NCI-H526 treated with DMSO at 0.1 percent for 48 hours (cell line): ENCODE measurements at regions not wholly inside any gene's neighbourhood (a gene's known extent, or its start where the extent isn't known, plus 50 kb on each side); places are given as distances from the start of the nearest gene placed in this dataset.
"Not testable (repeated sequence)": the region's sequence is repeated elsewhere in the genome, so short reads cannot be mapped to it uniquely, and the experiment has no call there.

ENCODE experiments used
- DNase-seq: peaks from one replicate; lab custom pipeline; 2025; lab: John Stamatoyannopoulos, UW

GRCh38 chr2:12453731-12454130 is 263.0 kb upstream of the TRIB2 start:
- DNase-seq: no peak

- no peak for DNase-seq
Measured at GRCh38 chr2:12455661-12456060, 261.1 kb upstream of the TRIB2 start.

- DNase-seq: no peak
Measured at GRCh38 chr2:12456293-12457106, 260.2 kb upstream of the TRIB2 start.

- no peak for DNase-seq
Measured at GRCh38 chr2:12457831-12458230, 258.9 kb upstream of the TRIB2 start.

GRCh38 chr2:12463189-12463588 is 253.5 kb upstream of the TRIB2 start:
- DNase-seq: no peak

- DNase-seq: no peak
Measured at GRCh38 chr2:12465631-12466135, 251.1 kb upstream of the TRIB2 start.

- DNase-seq: no peak
Measured at GRCh38 chr2:12467303-12467702, 249.4 kb upstream of the TRIB2 start.

GRCh38 chr2:12469141-12469561 is 247.6 kb upstream of the TRIB2 start:
- DNase-seq: no peak

GRCh38 chr2:12472265-12472664 is 244.5 kb upstream of the TRIB2 start:
- DNase-seq: not testable (repeated sequence)

GRCh38 chr2:12478151-12479064 is 238.3 kb upstream of the TRIB2 start:
- no peak for DNase-seq

GRCh38 chr2:12479065-12479601 is 237.6 kb upstream of the TRIB2 start:
- no peak for DNase-seq

GRCh38 chr2:12484536-12485115 is 232.1 kb upstream of the TRIB2 start:
- no peak for DNase-seq

GRCh38 chr2:12486205-12487118 is 230.3 kb upstream of the TRIB2 start:
- DNase-seq: no peak

- DNase-seq: no peak
Measured at GRCh38 chr2:12487253-12488004, 229.3 kb upstream of the TRIB2 start.

- no peak for DNase-seq
Measured at GRCh38 chr2:12488352-12489318, 228.1 kb upstream of the TRIB2 start.

- DNase-seq: no peak
Measured at GRCh38 chr2:12490641-12491040, 226.1 kb upstream of the TRIB2 start.

GRCh38 chr2:12492360-12492759 is 224.4 kb upstream of the TRIB2 start:
- DNase-seq: not testable (repeated sequence)

- no peak for DNase-seq
Measured at GRCh38 chr2:12493031-12493513, 223.7 kb upstream of the TRIB2 start.
